ENCODE measurements at regions not wholly inside any gene's neighbourhood (a gene's known extent, or its start where the extent isn't known, plus 50 kb on each side); places are given as distances from the start of the nearest gene placed in this dataset.

DNA sequence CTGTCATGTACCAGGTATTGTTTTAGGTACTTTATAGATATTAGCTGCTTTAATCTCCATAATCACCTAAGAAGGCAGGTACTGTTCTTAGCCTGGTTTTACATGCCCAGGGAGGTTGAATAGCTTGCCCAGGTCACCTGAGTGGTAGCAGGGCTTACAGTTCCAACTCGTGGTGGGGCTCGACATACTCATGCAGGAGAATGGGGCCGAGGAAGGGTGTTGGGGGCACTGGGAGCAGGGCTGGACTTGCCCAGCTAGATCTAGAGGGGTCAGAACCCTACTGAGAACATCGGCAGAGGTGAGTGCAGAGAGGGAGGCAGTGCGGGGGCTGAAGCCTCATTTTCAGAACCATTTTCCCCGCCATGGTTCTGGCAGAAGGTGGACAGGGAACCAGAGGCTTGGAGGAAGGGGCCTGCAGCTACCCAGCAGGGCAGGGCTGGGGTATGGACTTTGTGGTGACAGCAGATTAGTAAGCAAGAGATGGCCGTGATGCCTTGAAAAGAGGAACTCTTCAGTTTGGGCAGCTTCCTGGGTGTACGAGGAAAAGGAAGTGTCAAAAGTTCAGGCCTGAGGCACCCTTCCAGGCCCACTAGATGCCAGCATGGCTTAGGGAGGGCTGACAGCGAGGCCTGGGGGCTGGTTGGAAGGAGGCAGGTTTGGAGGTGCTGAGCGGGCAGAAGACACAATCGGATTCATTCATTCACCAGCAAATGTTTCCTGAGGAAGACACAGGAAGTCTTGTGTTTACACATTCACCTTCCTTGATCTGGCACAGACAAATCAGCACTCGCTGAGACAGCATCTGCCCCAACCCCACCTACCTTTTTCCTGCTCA lies 54.7 kb upstream of the LYVE1 start:
- intact Hi-C loops (cut with DNase I): loop anchor here (5.0 kb wide), 1 partner anchor 114 kb away; no protein-coding TSS in a partner anchor
- DNase-seq (ENCODE audit: missing footprints) (no peak), ATAC-seq (peak; percentile 78)

DNA sequence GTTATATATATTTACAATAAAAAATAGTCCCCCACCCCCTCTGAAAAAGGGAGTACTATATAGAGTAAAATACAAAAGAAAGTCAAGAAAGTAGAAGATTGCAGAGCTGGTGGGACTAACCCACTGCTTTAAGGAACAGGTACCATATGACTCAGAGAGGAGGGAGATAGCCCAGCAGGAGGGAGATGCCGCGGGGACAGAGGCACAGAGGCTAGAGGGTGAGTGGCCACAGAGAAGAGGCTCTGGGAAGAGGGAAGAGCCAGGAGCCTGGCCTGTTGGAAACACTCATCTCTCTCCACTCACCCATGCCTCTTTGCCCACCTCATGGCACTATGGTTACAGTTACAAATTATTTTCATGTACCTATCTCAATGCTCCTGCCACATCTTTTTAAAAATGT lies 53.6 kb upstream of the LYVE1 start:
- ATAC-seq (no peak), DNase-seq (ENCODE audit: missing footprints) (no peak)
- intact Hi-C loops (cut with DNase I): loop anchor here (5.0 kb wide), 1 partner anchor 115 kb away; no protein-coding TSS in a partner anchor

- no peak for ATAC-seq
- DNase-seq (ENCODE audit: missing footprints): no peak
- intact Hi-C loops (cut with DNase I): no loop called here
These were observed 50.7 kb upstream of the LYVE1 start for GRCh38 chr11:10619131-10619680.

DNA sequence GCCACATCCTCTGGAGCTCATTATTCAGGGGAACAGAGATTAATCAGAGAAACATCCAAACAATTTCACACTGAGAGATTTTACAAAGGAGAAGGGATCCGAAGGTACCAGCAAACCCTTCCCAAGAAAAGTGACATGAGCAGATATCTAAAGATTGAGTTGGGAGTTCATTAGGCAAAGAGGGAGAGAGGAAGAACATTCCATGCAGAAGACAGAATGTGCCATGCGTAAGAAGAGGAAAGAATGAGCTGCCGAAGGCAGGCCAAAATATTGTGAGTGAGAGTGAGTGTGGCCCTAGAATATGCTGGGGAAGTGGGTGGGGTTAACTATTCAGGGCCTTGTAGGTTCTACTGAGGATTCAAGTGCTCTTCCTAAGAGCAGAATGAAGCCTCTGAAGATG lies 50.0 kb upstream of the LYVE1 start:
- DNase-seq (ENCODE audit: missing footprints): no peak
- intact Hi-C loops (cut with DNase I): no loop called here
- ATAC-seq: no peak
